Left cardiac atrium (tissue), 4 donors: ENCODE measurements at regions not wholly inside any gene's neighbourhood (a gene's known extent, or its start where the extent isn't known, plus 50 kb on each side); places are given as distances from the start of the nearest gene placed in this dataset.
"Not testable (repeated sequence)": the region's sequence is repeated elsewhere in the genome, so short reads cannot be mapped to it uniquely, and the experiment has no call there.

ENCODE experiments used
- ATAC-seq, 2 donors: fragments of 200-7000 bp; cut with Tn5 transposase; one replicate each; pipeline ENCODE4 v1.9.1; 2020; ENCODE audit warnings: mild to moderate bottlenecking in 2 of 2, moderate library complexity in 2 of 2
- DNase-seq: peaks from one replicate; pipeline ENCODE4 v3.0.0-alpha.2; 2020
- intact Hi-C, 2 donors: fragments of 100-400 bp; cut with DNase I; formaldehyde crosslinking; loops; one replicate each; pipeline versions ENCODE4 v1.14.1 to v1.15.1; 2022 to 2023
- donor health status: DM: no; HTN: yes; CAD: no.
- donor health status: DM: no; HTN: yes; CAD: no; lungs with severe emphysema.
- donor health status: DM: yes; HTN: yes; CAD: no.
- donor health status: Dilated cardiomyopathy.

- intact Hi-C loops, result no loop called here
- ATAC-seq (no peak), DNase-seq (no peak)
These were observed 219.8 kb upstream of the GYPA start for GRCh38 chr4:144360146-144360793.

DNA sequence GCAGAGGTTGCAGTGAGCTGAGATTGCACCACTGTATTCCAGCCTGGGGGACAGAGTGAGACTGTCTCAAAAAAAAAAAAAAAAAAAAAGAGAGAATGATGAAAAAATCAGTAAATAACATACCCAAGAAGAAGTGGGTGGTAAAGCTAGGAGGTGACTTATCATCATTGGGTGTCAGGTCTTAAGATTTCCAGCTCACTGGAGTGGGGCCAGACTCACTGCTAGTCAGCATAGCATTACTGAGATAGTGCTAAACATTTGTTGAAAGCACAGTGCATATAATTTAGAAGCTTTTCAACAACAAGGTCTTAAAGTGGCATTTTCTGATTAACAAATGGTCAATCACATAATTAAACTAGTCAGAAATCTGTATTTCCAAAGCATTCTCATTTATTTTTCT lies 221.8 kb upstream of the GYPA start:
- ATAC-seq (no peak), DNase-seq (no peak)
- intact Hi-C loops, result no loop called here

GRCh38 chr4:144363890-144364289 lies 223.4 kb upstream of the GYPA start:
- intact Hi-C loops, result no loop called here
- no peak for DNase-seq
- no peak for ATAC-seq

DNA sequence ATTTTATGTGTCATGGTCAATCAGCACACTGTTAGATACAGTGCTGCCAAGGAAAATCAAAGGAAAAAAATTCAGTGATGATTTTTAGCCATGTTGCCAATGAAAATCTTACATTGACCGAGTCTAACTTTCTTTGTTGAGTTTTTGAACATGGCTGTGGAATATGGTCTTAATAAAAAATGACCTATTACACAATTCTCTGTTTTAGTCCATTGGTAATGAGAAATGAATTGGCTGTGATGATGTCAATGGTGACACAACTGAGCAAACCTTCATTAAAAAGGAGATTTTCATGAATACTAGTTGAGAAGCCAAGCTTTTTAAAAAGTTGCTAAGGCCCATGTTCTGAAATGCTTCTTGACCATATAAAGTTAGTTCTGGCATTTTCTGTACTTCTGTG lies 225.9 kb upstream of the GYPA start:
- ATAC-seq, result no peak
- no peak for DNase-seq
- intact Hi-C loops, result no loop called here

- intact Hi-C loops, result no loop called here
- DNase-seq (no peak), ATAC-seq (peak in 1 of 2 donors; percentile 65)
These were observed 231.0 kb upstream of the GYPA start for GRCh38 chr4:144371485-144371884.

GRCh38 chr4:144374065-144374464 lies 233.5 kb upstream of the GYPA start:
- DNase-seq (no peak), ATAC-seq (no peak)
- intact Hi-C loops, result no loop called here

- intact Hi-C loops, result no loop called here
- DNase-seq, result no peak
- ATAC-seq, result no peak
These were observed 236.3 kb upstream of the GYPA start for GRCh38 chr4:144376866-144377265.

GRCh38 chr4:144384408-144384807 lies 243.9 kb upstream of the GYPA start:
- no peak for DNase-seq
- intact Hi-C loops, result no loop called here
- ATAC-seq, result no peak

DNA sequence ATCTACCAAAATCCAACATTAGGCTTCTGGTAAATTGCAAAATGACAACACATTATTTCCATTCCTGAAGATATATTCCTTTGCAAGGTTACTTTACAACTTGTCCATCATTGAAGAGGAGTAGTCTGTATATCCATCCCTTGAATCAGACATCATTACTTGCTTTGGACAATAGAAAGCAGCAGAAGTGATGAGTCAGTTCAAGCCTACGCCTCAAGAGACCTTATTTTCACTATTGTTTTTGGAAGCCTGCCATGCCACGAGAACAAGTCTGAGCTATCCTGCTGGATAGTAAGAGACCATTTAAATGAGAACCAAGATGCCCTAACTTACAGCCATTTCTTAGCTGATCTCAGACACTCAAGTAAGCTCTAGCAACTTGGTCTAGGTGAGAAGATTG lies 246.0 kb upstream of the HHIP start:
- ATAC-seq (peak in 1 of 2 donors; percentile 98), DNase-seq (no peak)
- intact Hi-C loops, result no loop called here

GRCh38 chr4:144402176-144402575 lies 243.8 kb upstream of the HHIP start:
- no peak for DNase-seq
- ATAC-seq, result no peak
- intact Hi-C loops, result no loop called here

DNA sequence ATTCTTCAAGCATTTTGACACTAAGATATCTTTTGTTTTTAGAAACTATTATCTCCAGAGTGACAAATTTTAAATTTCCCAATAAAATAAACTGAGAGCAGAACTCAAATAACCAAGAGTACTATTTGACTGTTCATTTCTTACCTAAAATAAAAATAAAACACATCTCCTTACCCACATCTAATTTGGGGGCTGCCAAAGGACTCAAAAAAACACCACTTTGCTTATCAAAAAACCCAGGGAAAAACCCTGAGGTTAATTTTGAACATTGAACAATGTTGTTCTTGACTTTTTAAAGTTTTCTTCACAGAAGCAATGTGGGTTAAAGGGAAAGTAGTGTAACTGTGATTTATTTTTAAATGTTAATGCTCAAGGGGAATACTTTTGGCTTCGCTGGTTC lies 243.0 kb upstream of the HHIP start:
- DNase-seq (no peak), ATAC-seq (peak in 1 of 2 donors; percentile 23)
- intact Hi-C loops, result no loop called here

GRCh38 chr4:144403893-144404292 lies 242.1 kb upstream of the HHIP start:
- ATAC-seq (peak in 1 of 2 donors; percentile 63), DNase-seq (no peak)
- intact Hi-C loops, result no loop called here

GRCh38 chr4:144409525-144409924 lies 236.4 kb upstream of the HHIP start:
- no peak for ATAC-seq
- intact Hi-C loops, result no loop called here
- no peak for DNase-seq

DNA sequence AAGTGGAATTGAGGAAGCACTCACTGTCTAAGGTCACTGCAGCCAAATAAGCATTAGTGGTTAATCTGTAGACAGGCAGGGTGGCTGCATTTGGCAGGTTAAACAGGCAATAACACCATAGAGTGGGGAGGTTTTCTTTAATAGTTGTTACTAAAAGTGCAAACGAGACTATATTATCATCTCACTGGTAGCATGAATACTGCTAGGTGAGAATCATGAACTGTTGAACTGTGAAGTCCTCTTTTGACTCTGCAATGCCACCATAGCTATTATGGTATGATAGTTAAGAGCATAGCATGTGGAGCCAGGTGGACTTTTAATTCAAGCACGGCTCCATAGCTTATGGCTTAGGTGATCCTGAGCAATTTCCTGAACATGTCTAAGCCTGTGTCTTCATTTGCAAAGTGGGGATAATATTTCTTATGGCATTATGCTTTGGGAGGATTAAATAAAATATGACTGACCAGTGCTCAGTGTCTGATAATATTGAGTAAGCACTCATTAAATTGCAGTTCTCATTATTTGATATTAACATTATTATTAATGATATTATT lies 235.6 kb upstream of the HHIP start:
- no peak for DNase-seq
- ATAC-seq, result no peak
- intact Hi-C loops, result no loop called here

GRCh38 chr4:144411119-144411518 lies 234.8 kb upstream of the HHIP start:
- intact Hi-C loops, result no loop called here
- ATAC-seq, result no peak
- DNase-seq, result no peak

DNA sequence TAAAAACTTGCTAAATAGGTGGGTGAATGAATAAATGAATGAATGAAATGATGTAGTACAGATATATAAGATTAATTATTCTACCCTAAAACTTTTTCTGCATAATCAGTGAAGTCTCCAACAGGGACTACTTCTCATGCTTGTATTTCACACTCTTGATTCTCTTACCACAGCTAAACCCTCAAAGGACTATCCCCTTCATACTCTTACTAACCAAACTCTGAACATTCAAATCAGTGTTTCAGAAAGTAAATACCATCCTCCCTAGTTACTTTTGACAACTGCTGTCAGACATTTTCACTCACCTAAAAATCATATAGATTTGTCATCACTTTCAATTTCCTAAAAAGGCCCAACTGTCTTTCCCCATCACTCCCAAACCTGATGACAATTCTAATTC lies 234.3 kb upstream of the HHIP start:
- DNase-seq (no peak), ATAC-seq (no peak)
- intact Hi-C loops, result no loop called here

- intact Hi-C loops, result no loop called here
- DNase-seq, result no peak
These were observed 224.9 kb upstream of the HHIP start for GRCh38 chr4:144421056-144421455.

DNA sequence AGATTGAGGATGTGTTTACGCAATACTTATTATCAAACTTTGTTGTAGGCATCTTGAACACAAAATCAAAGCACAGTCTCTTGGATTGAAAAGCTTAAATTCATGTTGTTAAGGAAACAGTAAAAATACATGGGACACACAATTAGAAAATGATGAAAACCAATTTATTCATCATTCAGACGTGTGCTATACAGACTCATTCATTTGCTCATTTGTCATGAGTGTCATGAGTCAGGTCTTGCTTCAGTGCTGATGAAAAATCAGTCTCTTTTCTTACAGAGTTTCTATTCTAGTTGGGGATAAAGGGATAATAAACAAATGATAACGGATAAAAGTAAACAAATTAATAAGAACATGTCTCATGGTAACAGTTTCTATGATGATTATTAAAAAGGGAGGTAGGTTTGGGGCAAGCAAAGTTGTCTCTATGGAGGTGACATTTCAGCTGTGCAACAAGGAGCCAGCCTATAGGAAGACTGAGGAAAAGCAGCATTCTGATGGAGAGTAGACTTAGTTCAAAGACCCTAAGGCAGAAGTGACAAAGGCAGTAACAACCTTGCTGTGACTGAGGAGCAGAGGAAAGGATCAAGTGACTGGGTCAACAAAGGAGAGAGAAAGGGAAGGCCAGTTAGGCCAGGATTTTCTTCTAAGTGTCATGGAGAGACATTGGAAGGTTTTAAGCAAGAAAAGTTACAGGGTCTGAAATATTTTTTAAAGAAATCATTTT lies 224.0 kb upstream of the HHIP start:
- DNase-seq, result no peak
- intact Hi-C loops, result no loop called here
- peak in 1 of 2 donors; percentile 49 for ATAC-seq

More at GRCh38 chr4:144421056-144421455, 224.9 kb upstream of the HHIP start:
- no peak for ATAC-seq

- intact Hi-C loops, result no loop called here
- ATAC-seq (no peak), DNase-seq (no peak)
These were observed 222.0 kb upstream of the HHIP start for GRCh38 chr4:144423930-144424329.

DNA sequence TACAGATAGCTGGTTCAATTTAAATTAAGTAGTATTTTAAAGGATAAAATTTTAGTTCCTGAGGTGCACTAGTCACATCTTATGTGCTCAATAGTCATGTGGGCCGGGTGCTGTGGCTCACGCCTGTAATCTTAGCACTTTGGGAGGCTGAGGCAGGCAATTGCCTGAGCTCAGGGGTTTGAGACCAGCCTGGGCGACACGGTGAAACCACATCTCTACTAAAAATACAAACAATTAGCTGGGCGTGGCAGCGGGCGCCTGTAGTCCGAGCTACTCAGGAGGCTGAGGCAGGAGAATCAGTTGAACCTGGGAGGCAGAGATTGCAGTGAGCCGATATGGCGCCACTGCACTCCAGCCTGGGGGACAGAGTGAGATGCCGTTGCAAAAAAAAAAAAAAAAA lies 219.9 kb upstream of the HHIP start:
- DNase-seq, intact Hi-C loops, ATAC-seq: not testable (repeated sequence)

GRCh38 chr4:144442713-144443112 lies 203.2 kb upstream of the HHIP start:
- no peak for DNase-seq
- intact Hi-C loops, result no loop called here
- ATAC-seq, result no peak
